HG02973 (cell line): ENCODE measurements at regions not wholly inside any gene's neighbourhood (a gene's known extent, or its start where the extent isn't known, plus 50 kb on each side); places are given as distances from the start of the nearest gene placed in this dataset.
"Not testable (repeated sequence)": the region's sequence is repeated elsewhere in the genome, so short reads cannot be mapped to it uniquely, and the experiment has no call there.

ENCODE experiments used
- ATAC-seq: cut with Tn5 transposase; IDR thresholded peaks from one replicate; pipeline ENCODE4 v1.9.1; 2021; ENCODE audit warnings: moderate library complexity; ENCODE audit not compliant: unreplicated experiment

- ATAC-seq: no peak
Measured at GRCh38 chr6:115310156-115310555, 750.5 kb downstream of the FRK start.

- ATAC-seq: no peak
Measured at GRCh38 chr6:115302731-115303130, 758.0 kb downstream of the FRK start.

GRCh38 chr6:115287467-115287866 lies 773.2 kb downstream of the FRK start:
- ATAC-seq: no peak

- ATAC-seq: no peak
Measured at GRCh38 chr6:115276881-115277565, 783.7 kb downstream of the FRK start.

GRCh38 chr6:115272311-115272710 lies 788.4 kb downstream of the FRK start:
- no peak for ATAC-seq

GRCh38 chr6:115271434-115271833 lies 789.3 kb downstream of the FRK start:
- ATAC-seq: no peak

DNA sequence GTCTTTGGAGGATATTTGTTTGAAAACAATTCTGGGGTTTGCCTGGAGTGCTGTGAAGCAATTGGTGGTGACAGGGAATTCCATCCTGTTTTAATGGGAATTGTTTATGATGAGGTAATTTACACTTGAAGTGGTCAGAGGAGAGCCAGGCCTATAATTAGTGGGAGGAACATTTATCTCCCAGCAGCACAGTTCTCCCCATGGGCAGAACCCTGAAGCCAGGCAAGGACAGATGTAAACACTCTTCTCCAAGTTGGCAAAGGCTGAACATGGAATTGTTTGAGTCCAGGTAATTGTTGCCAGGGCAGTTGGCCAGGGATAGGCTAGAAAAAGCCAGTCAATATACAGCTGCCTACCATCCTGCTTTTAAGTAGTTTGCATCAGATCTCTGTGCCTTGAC lies 789.7 kb downstream of the FRK start:
- ATAC-seq: no peak

GRCh38 chr6:115241373-115241772 lies 819.3 kb downstream of the FRK start:
- ATAC-seq: no peak

DNA sequence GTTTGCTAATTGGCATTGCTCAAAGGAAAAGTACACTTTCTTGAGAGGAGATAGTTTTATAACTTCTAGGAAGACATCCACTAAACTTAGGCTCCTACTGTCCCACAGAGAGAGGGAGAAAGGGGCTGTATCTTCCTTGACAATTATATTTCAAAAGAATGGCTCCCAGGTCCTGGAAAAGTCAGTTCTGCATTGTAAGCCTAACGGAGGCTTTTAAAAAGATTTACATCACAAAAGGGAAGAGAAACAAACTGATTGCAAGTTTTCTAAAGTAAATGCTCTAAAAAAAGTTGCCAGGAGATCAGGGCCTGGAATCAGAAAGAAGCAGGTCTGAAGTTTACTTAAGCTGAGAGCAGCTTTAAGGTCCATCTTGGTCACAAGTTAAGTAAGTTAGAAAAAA lies 839.5 kb downstream of the FRK start:
- no peak for ATAC-seq

- ATAC-seq: no peak
Measured at GRCh38 chr6:115220551-115221159, 840.0 kb downstream of the FRK start.

GRCh38 chr6:115219645-115220044 lies 841.0 kb downstream of the FRK start:
- ATAC-seq: no peak

DNA sequence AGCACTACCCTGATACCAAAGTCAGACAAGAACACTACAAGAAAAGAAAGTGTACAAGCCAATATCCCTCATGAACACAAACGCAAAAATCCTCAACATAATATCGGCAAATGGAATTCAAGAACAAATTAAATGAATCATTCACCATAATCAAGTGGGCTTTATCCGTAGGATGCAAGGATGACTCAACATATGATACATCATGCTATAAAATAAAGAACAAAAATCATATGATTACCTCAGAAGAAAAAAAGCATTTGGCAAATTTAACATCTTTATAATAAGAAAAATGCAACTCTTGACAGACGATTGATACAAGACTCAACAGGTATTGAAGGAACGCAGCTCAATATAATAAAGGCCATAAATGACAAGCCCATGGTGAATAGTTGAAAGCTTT lies 843.9 kb downstream of the FRK start:
- ATAC-seq: no peak

- no peak for ATAC-seq
Measured at GRCh38 chr6:115214283-115214682, 846.4 kb downstream of the FRK start.

GRCh38 chr6:115203381-115203780 lies 857.3 kb downstream of the FRK start:
- ATAC-seq: no peak

DNA sequence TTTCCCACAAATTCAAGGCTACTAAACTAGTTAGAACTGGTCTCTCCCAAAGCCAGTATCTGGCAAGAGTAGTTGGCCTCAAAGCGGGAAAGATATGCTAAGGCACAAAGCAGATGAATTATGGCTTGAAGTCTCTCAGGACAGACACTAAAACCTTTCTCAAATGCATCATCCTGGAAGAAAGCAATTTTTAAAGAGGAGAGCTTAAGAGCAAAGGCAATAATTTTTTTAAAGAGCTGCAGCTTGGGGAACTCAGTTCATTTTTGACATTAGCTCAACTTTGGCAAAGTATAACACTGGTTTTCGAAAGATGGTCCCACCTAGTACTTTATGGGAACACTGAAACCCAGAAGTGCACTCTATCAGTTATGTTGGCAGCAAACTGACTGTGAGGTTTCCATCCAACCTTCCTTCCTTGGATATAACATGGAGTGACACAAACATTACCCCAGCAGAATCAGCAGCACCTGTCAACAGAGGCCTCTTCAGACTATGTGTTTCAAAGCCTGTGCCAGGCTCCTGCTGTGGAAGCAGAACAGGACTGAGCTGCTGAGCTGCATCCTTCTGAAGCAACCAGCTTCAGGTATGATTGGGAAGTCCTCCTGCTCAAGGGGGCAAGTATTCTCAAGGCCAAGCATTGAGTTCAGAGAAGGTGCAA lies 852.3 kb upstream of the HS3ST5 start:
- no peak for ATAC-seq

GRCh38 chr6:115191989-115192388 lies 849.2 kb upstream of the HS3ST5 start:
- ATAC-seq: no peak

- ATAC-seq: no peak
Measured at GRCh38 chr6:115190534-115190933, 847.7 kb upstream of the HS3ST5 start.

GRCh38 chr6:115175456-115175855 lies 832.6 kb upstream of the HS3ST5 start:
- not testable (repeated sequence) for ATAC-seq

GRCh38 chr6:115165912-115166311 lies 823.1 kb upstream of the HS3ST5 start:
- ATAC-seq: not testable (repeated sequence)

- no peak for ATAC-seq
Measured at GRCh38 chr6:115159733-115160132, 816.9 kb upstream of the HS3ST5 start.

DNA sequence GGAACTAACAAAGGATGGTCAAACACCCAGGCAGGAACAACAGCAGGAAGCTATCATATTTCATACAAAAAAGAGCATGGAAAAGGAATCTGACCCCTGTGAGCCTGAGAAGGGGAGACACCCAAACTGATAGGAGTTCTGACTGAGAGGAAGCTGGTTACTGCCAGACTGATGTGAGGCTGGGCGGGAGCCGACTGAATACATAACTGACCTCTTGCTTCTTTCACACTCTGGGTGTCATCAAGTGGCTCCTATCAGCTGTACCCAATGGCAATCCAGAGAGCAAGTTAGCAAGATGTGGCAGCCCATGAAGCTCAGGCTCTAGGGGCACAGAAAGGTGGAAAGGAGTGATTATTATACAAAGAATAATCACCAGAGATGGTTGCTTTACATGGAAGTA lies 795.1 kb upstream of the HS3ST5 start:
- ATAC-seq: no peak

DNA sequence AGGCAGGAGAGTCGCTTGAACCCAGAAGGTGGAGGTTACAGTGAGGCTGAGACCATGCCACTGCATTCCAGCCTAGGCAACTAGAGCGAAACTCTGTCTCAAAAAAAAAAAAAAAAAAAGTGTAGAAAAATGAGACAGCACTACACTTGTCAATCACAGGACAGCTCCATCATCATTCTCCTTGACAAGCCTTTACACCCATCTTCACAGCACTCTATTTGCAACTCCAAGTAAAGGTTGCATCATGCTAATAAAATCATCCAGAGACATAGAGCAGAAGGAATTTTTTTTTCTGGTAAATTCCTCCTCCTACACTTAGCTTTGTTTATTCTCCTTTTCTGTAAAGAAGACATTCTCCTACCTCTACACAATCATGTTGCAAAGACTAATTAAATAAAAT lies 791.0 kb upstream of the HS3ST5 start:
- ATAC-seq: no peak
